ENCODE measurements at regions not wholly inside any gene's neighbourhood (a gene's known extent, or its start where the extent isn't known, plus 50 kb on each side); places are given as distances from the start of the nearest gene placed in this dataset.
A peak's percentile ranks its signal among the peaks of the same experiment; 100 is the strongest.

DNA sequence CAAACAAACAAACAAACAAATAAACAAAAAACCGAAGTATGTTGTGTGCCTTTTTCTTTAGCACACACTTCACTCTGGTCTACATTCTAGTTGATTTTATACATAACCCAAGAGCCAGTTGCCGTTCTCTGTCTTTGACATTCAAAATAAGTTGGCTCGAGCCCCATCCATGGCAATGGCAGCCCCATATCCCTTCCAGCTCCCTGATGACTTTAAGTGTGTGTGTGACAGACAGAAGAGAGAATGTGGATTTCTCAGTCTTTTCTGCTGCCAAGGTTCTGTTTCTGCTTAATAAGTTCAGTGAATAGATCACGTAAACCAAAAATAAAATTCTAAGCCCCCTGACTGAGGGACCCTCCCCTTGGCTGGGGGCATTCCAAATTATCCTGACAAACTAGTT is 100.6 kb upstream of the TENM4 start:
- Mint-ChIP-seq H3K36me3 (ENCODE audit: insufficient read depth, unreplicated experiment) (no peaks in the 10 kb centered on the region), H3K27ac (ENCODE audit: low read depth, unreplicated experiment) (no peak overlapping the region), H3K4me3 (ENCODE audit: unreplicated experiment) (no peak overlapping the region), H3K27me3 (ENCODE audit: insufficient read depth, unreplicated experiment) (no peaks in the 10 kb centered on the region), H3K4me1 (ENCODE audit: insufficient read depth, unreplicated experiment) (peaks cover 6% of the 10 kb centered on the region), H3K9me3 (ENCODE audit: unreplicated experiment) (no peaks in the 10 kb centered on the region)
- CTCF ChIA-PET, result interaction anchor here (0.6 kb wide), 2 partner anchors 125 to 137 kb away, joined by 3 to 4 read pairs; no protein-coding TSS in a partner anchor
- TF ChIP-seq, protein P1, sequence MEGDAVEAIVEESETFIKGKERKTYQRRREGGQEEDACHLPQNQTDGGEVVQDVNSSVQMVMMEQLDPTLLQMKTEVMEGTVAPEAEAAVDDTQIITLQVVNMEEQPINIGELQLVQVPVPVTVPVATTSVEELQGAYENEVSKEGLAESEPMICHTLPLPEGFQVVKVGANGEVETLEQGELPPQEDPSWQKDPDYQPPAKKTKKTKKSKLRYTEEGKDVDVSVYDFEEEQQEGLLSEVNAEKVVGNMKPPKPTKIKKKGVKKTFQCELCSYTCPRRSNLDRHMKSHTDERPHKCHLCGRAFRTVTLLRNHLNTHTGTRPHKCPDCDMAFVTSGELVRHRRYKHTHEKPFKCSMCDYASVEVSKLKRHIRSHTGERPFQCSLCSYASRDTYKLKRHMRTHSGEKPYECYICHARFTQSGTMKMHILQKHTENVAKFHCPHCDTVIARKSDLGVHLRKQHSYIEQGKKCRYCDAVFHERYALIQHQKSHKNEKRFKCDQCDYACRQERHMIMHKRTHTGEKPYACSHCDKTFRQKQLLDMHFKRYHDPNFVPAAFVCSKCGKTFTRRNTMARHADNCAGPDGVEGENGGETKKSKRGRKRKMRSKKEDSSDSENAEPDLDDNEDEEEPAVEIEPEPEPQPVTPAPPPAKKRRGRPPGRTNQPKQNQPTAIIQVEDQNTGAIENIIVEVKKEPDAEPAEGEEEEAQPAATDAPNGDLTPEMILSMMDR (IDR thresholded peaks at IDR 0.05; ENCODE audit: unreplicated experiment), result no peak
- intact Hi-C loops (cut with micrococcal nuclease), result no loop called here
- DNase-seq (ENCODE audit: unreplicated experiment), result no peak
- BruUV-seq (replicated peaks), result no TSS peak
- POLR2A ChIA-PET, result no interaction called here

DNA sequence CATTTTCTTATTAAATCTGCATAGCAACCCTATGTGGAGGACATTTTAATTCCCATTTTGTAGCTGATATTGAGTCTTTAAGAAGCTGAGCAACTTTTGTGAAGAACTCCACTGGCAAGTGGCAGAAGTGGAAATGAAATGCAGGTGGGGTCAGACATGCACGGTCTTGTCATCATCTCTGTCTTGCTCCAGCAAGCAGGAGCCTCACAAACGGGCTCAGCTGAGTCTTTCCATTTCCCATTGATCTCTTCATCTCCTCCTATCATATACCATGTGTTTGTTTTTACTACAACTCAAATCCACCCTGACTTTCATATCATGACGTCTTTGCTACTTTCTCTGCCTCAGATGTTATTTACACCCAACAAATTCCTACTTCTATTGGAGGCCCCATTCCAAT is 97.9 kb upstream of the TENM4 start:
- CTCF ChIA-PET, result interaction anchor here (0.6 to 1.5 kb wide), 5 partner anchors 41 to 893 kb away, joined by 3 to 5 read pairs (median 4); no protein-coding TSS in a partner anchor
- Mint-ChIP-seq H3K4me1 (ENCODE audit: insufficient read depth, unreplicated experiment) (peaks cover 6% of the 10 kb centered on the region), H3K4me3 (ENCODE audit: unreplicated experiment) (no peak overlapping the region), H3K27ac (ENCODE audit: low read depth, unreplicated experiment) (peak overlapping the region; percentile 18), H3K27me3 (ENCODE audit: insufficient read depth, unreplicated experiment) (no peaks in the 10 kb centered on the region), H3K9me3 (ENCODE audit: unreplicated experiment) (no peaks in the 10 kb centered on the region), H3K36me3 (ENCODE audit: insufficient read depth, unreplicated experiment) (no peaks in the 10 kb centered on the region)
- POLR2A ChIA-PET, result no interaction called here
- TF ChIP-seq, protein P1 (IDR thresholded peaks at IDR 0.05; ENCODE audit: unreplicated experiment), result no peak
- DNase-seq (ENCODE audit: unreplicated experiment), result no peak
- BruUV-seq (replicated peaks), result no TSS peak
- intact Hi-C loops (cut with micrococcal nuclease), result no loop called here

GRCh38 chr11:79536155-79536917 is 95.5 kb upstream of the TENM4 start:
- ChIA-PET POLR2A (interaction anchor here (0.7 kb wide), 1 partner anchor 1737 kb away, joined by 3 read pairs; no protein-coding TSS in a partner anchor), CTCF (interaction anchor here (1.0 kb wide), 1 partner anchor 11 kb away, joined by 3 read pairs; no protein-coding TSS in a partner anchor)
- no peak for DNase-seq (ENCODE audit: unreplicated experiment)
- H3K4me3 Mint-ChIP-seq (ENCODE audit: unreplicated experiment), result no peak overlapping the region
- TF ChIP-seq, protein P1 (IDR thresholded peaks at IDR 0.05; ENCODE audit: unreplicated experiment), result no peak
- peaks cover 6% of the 10 kb centered on the region for H3K4me1 Mint-ChIP-seq (ENCODE audit: insufficient read depth, unreplicated experiment)
- H3K27ac Mint-ChIP-seq (ENCODE audit: low read depth, unreplicated experiment), result no peak overlapping the region
- intact Hi-C loops (cut with micrococcal nuclease), result no loop called here
- no peaks in the 10 kb centered on the region for H3K36me3 Mint-ChIP-seq (ENCODE audit: insufficient read depth, unreplicated experiment)
- BruUV-seq (replicated peaks), result no TSS peak
- H3K9me3 Mint-ChIP-seq (ENCODE audit: unreplicated experiment), result no peaks in the 10 kb centered on the region
- H3K27me3 Mint-ChIP-seq (ENCODE audit: insufficient read depth, unreplicated experiment), result no peaks in the 10 kb centered on the region

DNA sequence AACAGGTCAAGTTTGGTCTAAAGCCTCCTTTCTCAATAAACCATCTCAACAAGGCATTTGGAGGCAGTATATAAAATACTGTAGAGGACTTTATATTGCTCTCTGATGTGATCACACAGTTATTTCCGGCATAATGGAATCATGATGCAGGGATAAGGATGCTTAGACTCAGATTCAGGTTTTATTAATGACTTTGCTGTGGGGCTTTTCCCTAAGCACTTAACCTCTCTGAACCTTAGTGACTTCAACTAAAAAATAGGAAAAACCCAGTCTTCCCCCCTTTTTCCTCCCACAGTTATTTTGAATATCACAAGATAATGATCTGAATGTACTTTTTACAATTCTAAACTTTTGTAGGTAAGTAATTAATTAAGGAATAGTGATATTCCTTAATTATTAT is 94.8 kb upstream of the TENM4 start:
- TF ChIP-seq, protein P1 (IDR thresholded peaks at IDR 0.05; ENCODE audit: unreplicated experiment), result no peak
- Mint-ChIP-seq H3K27me3 (ENCODE audit: insufficient read depth, unreplicated experiment) (peaks cover under 1% of the 10 kb centered on the region), H3K9me3 (ENCODE audit: unreplicated experiment) (no peaks in the 10 kb centered on the region), H3K4me1 (ENCODE audit: insufficient read depth, unreplicated experiment) (peaks cover 6% of the 10 kb centered on the region), H3K4me3 (ENCODE audit: unreplicated experiment) (no peak overlapping the region), H3K36me3 (ENCODE audit: insufficient read depth, unreplicated experiment) (no peaks in the 10 kb centered on the region), H3K27ac (ENCODE audit: low read depth, unreplicated experiment) (no peak overlapping the region)
- CTCF ChIA-PET, result interaction anchor here (1.0 kb wide), 1 partner anchor 10 kb away, joined by 3 read pairs; no protein-coding TSS in a partner anchor
- no TSS peak for BruUV-seq (replicated peaks)
- no peak for DNase-seq (ENCODE audit: unreplicated experiment)
- POLR2A ChIA-PET, result no interaction called here
- intact Hi-C loops (cut with micrococcal nuclease), result no loop called here

All from MCF 10A (cell line).